ENCODE measurements at regions not wholly inside any gene's neighbourhood (a gene's known extent, or its start where the extent isn't known, plus 50 kb on each side); places are given as distances from the start of the nearest gene placed in this dataset.

GRCh38 chrX:130990723-130991122 lies 67.4 kb upstream of the ARHGAP36 start:
- TF ChIP-seq CTCF (IDR thresholded peaks at IDR 0.05; ENCODE audit: low read length) (no peak), EZH2 (IDR thresholded peaks at IDR 0.05; ENCODE audit: borderline replicate concordance, low read length) (no peak)

All from OCI-LY1 (cell line).